ENCODE measurements at regions not wholly inside any gene's neighbourhood (a gene's known extent, or its start where the extent isn't known, plus 50 kb on each side); places are given as distances from the start of the nearest gene placed in this dataset.

GRCh38 chr4:65839164-65839931, 169.1 kb upstream of the EPHA5 start:
- no peak for DNase-seq

- no peak for DNase-seq
These were observed 164.4 kb upstream of the EPHA5 start for GRCh38 chr4:65834707-65835106.

GRCh38 chr4:65831828-65832227, 161.5 kb upstream of the EPHA5 start:
- DNase-seq, result no peak

GRCh38 chr4:65825116-65825753, 154.9 kb upstream of the EPHA5 start:
- DNase-seq, result no peak

GRCh38 chr4:65819192-65819591, 148.9 kb upstream of the EPHA5 start:
- no peak for DNase-seq

GRCh38 chr4:65805936-65806335, 135.6 kb upstream of the EPHA5 start:
- no peak for DNase-seq

- no peak for DNase-seq
These were observed 129.2 kb upstream of the EPHA5 start for GRCh38 chr4:65799513-65799912.

GRCh38 chr4:65798498-65799127, 128.3 kb upstream of the EPHA5 start:
- no peak for DNase-seq

- no peak for DNase-seq
These were observed 121.6 kb upstream of the EPHA5 start for GRCh38 chr4:65791812-65792308.

GRCh38 chr4:65791111-65791811, 121.0 kb upstream of the EPHA5 start:
- no peak for DNase-seq

GRCh38 chr4:65789805-65790204, 119.5 kb upstream of the EPHA5 start:
- no peak for DNase-seq

GRCh38 chr4:65789341-65789740, 119.1 kb upstream of the EPHA5 start:
- no peak for DNase-seq

- DNase-seq, result no peak
These were observed 107.0 kb upstream of the EPHA5 start for GRCh38 chr4:65777270-65777669.

- no peak for DNase-seq
These were observed 103.3 kb upstream of the EPHA5 start for GRCh38 chr4:65773636-65774035.

GRCh38 chr4:65747386-65747785, 77.1 kb upstream of the EPHA5 start:
- DNase-seq, result no peak

- no peak for DNase-seq
These were observed 67.8 kb upstream of the EPHA5 start for GRCh38 chr4:65738134-65738533.

- no peak for DNase-seq
These were observed 67.4 kb upstream of the EPHA5 start for GRCh38 chr4:65737672-65738071.

- DNase-seq, result no peak
These were observed 54.7 kb upstream of the EPHA5 start for GRCh38 chr4:65724973-65725372.

Data from inflammatory macrophage treated with lipopolysaccharide for 4 hours (primary cell).